ENCODE measurements at regions not wholly inside any gene's neighbourhood (a gene's known extent, or its start where the extent isn't known, plus 50 kb on each side); places are given as distances from the start of the nearest gene placed in this dataset.
A peak's percentile ranks its signal among the peaks of the same experiment; 100 is the strongest.

GRCh38 chr7:80288175-80289122 lies 153.8 kb downstream of the GNAI1 start:
- peak; percentile 23 for DNase-seq

- DNase-seq, result no peak
Observed at GRCh38 chr7:80287400-80288174, 153.0 kb downstream of the GNAI1 start.

- no peak for DNase-seq
Observed at GRCh38 chr7:80286611-80287010, 152.0 kb downstream of the GNAI1 start.

GRCh38 chr7:80284855-80285254 lies 150.2 kb downstream of the GNAI1 start:
- DNase-seq, result no peak

GRCh38 chr7:80279760-80280159 lies 145.1 kb downstream of the GNAI1 start:
- peak; percentile 66 for DNase-seq

GRCh38 chr7:80278737-80279136 lies 144.1 kb downstream of the GNAI1 start:
- no peak for DNase-seq

- peak; percentile 82 for DNase-seq
Observed at GRCh38 chr7:80277434-80278427, 143.1 kb downstream of the GNAI1 start.
